Dedifferentiated amniotic fluid mesenchymal stem cell (primary cell): ENCODE measurements at regions not wholly inside any gene's neighbourhood (a gene's known extent, or its start where the extent isn't known, plus 50 kb on each side); places are given as distances from the start of the nearest gene placed in this dataset.

ENCODE experiments used
- DNase-seq: peaks from one replicate; pipeline ENCODE4 v3.0.0-alpha.2; 2016; ENCODE audit errors: extremely low spot score

DNA sequence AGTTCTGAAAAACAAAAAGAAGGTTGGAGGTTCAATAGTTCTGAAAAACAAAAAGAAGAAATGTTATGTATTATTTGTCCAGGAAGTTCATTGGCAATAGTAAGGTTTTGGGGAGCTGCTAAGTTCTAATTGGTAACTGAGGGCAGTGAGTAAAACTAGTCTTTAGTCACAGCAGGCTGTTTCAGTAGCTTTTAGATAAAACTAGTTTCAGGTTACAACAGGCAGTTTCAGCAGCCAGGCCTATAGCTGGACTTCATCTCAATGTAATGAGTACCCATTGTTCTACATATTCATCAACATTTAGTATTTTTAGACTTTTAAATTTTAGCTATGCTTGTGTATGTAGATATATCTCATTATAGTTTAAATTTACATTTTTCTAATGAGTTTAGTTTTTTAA lies 639.3 kb downstream of the TOX3 start:
- no peak for DNase-seq

DNA sequence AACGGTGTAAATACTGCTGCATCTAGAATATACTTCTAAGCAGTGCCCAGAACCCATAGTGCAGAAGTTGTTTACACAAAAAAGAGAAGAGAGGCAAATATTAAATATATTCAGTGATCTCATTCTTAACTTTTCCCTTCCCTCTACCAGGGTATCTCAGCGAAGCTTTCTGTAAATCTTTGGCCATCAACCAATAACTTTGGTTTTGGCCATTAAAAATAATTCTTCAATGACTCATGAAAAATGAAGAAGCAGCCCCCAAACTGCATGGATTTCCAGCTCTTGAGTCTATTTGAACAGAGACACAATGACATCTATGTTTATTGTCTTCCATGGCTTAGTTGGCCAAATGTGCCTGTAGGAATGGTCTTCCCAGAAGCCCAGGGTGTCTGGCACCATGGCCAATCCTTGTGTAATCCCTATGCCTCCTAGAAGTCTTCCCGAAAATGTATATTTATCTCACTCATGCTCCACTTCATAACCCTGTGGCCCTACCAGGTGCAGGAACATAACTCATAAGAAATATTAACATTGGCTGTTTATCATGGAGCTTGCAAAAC lies 646.6 kb downstream of the TOX3 start:
- no peak for DNase-seq

DNA sequence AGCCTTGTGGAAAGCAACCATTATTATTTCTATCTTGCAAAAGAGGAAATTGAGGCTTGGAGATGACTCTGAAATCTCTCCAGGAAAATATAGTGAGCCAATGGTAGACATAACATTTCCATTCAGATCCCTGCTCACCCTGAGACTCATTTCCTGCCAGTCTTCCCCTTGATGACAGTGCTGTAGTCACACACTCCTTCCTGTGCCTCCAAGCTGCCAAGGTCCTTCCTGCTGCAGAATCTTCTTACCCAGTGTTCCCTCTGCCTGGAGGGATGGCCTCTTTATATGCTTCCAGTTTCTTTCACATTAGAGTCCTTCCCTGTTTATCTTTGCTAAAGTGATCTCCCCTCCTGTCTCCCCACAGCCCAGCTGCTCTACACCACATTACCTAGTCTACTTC lies 648.1 kb downstream of the TOX3 start:
- DNase-seq, result no peak

DNA sequence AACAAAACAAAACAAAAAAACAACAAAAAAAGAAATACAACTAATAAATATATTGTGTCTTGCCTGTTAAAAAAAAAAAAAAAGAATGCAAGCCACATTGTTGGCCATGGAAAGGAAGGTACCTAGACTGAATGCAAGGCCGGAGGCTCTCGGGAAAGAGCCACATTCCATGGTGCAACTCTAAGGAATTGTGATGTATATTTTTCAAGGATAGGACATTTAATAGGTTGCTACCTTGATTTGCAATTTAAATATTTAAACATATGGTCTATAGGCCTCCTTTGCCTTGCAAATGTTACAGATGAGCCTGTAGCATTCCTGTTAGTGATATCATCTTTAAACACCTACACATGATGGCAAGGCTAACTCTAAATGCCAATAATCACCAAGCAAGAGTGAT lies 650.9 kb downstream of the TOX3 start:
- no peak for DNase-seq

DNA sequence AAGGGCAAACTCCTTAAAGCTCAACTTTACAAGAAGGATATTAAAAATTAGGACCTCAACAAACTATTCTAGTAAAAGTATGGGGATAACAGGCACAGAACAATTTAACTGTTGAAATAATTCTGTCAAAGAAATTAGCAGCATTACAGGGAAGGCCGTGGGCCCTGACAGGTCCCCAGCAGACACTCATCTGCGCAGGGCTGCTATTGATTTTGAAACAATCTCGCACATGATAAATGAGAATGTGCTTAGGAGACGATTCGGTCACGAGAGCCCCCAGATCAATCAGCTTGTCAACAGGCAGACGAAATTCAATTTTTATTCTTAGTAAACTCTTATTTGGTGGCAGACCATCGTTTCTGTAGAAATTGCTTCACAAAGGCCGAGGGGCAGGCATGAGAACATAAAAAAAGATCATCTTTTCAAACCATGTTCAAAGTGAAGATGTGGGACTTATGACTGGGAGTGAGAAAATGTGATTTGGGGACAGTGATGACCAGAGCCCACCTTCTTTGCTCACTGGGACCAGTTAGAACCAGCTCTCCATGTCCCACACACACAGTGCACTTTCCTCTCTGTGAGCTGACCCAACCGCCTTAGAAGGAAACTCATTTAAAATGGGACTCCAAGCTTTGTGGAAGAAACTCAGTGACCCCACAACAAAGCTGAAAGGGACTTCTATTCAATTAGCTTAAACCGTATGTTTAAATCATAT lies 654.5 kb downstream of the TOX3 start:
- DNase-seq, result no peak

DNA sequence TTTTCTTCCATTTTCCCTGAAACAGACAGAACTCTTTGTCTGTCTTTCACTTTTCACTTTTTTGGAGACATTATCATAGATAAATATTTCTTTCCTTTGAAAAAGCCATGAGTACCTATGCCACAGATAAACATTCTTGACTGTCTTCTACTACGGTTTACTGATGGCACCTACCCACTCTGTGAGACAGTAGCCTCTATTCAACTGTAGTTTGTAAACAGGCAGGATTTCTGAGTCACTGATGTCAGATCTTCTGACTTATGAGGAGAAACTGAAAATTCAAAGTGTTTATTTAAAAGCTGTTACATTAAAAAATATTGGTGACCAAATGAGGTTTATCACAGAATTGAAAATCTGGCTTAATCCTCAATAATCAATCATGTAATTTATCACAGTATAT lies 658.4 kb downstream of the TOX3 start:
- no peak for DNase-seq

DNA sequence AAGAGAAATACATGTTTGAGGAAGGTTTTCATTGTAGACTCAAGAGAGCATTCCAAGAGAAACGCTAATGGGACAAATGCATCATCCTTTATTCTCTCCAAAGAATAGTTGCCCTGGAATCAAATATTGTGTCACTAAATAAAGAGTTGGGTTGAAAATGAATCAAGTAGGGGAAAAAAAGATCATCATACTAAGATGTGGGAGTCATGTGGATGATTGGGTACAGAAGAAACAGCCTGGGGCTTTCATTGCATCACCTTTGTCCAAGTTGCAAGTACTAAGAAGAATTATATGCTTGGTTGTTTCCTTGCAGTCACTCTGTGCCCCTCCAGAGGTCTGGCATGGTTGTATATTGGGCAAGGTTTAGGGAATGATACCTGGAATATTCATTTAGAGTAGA lies 658.9 kb downstream of the TOX3 start:
- peak; percentile 35 for DNase-seq

DNA sequence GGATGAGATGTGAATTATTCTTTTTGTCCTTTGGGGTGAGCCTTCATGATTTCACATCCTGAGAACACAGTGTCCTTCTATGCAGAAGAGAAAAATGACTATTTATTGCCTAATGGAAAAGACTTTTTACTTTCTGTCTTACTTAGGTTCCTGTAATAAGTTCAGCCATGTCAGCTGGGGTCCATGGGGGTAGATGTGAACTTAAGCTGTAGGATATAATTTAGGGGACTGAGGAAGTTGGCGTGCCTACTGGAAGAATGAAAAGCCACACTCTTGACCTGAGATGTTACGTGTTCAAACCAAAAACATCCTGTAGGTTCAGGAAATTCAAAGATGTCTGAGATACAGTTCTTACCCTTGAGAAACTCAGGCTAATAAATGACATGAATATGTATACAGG lies 660.5 kb downstream of the TOX3 start:
- DNase-seq, result no peak

DNA sequence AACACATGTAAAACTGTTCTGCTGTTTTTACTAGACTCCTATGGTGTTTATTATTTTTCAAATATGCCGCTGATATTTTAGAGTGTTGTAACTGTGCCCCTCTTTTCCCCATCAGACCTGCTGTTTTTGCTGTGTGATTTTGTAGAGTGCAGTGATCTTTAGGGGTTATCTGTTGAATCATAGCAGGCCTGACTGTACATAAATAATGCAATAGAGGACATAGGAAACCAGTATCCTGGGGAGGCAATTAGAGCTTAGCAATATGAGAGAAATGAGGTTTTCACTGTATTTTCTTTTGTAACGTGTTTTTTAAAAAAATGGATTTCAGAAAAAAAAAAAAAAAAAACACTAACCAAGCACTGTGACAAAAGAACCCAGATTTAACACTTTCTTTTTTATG lies 662.2 kb downstream of the TOX3 start:
- DNase-seq, result no peak

DNA sequence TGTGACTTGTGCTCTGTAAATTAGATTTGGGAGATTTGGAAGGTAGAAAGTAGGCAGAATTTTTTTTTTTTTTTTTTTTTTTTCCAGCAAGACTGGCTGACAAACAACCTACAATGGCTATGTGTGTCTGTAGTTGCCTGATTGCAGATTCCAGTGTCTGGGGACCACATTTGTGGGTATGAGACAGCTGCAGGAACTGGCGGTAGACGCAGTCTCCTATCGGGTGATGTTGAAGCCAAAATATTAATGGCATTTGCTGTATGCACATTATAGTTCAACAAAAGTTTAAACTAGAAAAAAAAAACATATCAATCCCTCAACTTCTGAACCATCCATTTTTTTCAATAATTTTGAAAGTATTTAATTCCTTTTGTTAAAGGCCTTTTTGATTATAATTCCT lies 665.2 kb downstream of the TOX3 start:
- no peak for DNase-seq

DNA sequence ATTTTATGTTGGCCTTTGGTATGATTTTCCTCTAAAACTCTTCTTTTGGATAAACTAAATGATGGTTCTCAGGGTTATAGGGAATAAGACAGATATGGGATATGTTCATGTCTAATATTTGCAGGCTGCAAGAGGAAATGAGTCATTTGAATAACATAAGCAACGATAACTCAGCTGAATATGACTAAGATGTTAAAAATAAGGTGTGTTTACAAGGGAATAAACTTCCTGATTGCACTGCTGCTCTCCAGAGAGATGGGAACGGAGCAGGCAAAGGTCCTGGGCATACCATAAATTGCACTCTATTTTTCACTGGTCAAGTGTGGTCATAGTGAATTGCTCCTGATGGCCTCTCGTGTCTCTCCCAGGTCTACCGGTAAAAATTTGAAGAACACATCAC lies 666.2 kb downstream of the TOX3 start:
- DNase-seq, result peak; percentile 61

DNA sequence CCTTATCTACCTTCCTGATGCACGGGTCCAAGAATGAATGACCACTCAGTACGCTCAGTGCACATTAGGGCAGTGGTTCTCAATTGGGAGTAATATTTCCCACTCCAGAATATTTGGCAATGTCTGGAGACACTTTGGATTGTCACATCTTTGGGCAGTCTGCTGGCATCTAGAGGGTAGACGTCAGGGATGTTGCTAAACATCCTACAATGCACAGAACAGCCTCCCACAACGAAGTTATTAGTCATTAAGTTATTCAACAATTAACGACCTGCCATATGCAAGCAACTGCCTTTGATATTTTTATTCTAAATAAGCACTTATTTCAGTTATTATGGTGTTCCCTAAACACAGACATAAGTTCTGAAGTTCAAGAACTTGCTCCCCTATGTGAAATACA lies 669.3 kb downstream of the TOX3 start:
- DNase-seq, result no peak

DNA sequence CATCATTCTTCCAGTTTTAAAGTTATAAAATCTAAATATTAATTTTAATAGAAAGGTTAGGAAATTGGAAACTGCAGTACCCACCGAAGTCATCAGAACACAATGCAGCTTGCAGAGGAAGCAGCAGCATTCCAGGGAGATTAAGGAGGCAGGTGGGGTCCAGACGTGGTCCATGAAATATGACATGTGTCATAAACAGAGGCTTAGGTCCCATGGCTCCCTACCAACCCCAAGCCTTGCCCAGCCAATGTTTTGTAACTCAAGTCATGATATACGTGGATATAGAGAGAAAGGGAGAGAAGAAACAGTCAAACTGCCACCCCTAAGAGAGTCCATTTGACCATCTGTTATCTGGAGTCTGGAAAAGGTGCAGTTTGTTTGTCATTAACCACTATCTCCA lies 670.0 kb downstream of the TOX3 start:
- no peak for DNase-seq

DNA sequence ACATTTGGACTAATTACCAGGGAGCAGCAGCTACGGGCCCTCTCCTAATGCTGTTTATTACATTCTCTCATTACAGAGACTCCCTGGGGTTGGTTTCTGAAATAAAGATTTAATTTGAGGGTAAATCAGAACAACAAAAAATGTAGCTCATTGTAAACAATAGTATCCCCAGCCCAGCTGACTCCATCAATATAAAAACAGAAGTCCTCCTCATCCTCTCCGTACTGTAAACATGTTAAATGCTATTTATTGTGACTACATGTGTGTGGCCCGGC lies 670.4 kb downstream of the TOX3 start:
- no peak for DNase-seq

DNA sequence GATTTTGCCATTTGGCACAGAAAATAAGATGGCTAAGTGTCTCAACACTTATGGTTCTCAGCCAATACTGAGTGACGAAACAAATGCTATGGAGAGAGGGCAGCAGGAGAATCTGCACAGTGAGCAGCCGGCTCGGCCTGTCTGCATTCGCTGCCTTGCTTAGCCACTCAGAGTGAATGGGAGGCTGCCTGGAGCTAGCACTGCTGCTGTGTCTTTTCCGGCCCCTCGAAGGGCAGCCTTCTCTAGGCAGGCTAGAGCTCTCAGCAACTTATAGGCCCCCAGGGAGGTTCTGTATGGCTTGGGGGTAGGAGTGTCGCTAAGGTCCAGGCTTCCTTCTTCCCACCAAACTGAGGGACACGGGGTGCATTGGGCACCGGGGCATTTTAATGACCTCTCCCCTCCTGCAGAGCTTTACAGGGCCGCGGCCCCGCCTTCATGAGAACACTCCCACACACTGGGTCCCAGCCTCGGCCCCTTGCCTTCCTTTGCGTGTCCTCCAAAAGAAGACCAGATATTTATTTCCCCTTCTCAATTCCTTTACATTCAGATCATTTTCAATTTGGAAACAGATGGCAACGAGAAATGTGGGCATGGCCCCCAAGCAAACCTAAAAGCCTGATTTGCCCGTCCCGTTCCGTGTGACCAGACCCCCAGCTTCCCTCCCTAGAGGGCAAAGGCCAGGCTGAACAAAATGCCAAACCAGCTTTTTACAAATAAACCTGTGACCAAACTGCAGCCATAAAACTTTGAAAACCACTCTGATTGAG lies 670.9 kb downstream of the TOX3 start:
- no peak for DNase-seq

DNA sequence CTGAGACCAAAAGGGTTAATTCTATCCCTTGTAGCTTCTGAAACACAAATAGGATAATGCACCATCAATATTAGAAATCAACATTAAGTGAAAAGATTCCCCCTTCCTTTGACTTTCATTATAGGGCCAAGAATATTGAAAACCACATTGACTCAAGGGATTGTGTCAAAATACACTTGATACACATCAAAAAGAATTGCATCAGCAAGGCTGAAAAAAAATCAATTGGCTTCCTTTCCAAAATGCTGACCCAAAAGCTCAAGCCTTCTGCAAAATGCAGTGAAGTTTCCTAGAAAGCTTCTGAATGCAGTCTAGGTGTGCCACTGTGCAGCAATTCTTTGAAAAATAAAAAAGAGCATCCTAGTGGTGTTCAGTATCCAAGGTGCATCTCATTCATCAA lies 674.4 kb downstream of the TOX3 start:
- DNase-seq, result no peak

DNA sequence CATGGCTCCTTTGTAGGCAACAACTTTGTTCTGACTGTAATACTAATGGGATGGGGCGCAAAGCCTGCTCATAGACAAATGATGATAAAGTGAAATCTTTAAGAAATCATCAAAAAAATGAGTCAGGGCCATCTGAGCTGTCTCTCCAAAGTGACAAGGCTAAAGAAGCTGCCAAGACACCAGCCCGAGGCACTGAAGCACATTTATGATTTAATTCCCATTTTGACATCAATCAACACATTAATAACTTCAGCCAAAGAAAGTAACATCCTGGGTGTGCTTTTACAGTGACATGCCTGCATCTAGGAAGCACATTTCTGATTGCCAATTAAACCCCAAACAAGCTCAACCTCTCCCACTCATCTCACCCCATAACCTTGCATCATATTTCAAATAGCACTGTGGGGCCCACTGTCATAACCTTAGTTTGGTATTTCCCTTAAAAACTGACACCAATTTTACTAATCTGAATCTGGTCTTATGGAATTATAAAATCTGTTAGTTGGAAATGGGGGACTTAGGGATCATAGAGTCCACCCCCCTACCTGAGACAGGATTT lies 676.6 kb downstream of the TOX3 start:
- DNase-seq, result no peak

DNA sequence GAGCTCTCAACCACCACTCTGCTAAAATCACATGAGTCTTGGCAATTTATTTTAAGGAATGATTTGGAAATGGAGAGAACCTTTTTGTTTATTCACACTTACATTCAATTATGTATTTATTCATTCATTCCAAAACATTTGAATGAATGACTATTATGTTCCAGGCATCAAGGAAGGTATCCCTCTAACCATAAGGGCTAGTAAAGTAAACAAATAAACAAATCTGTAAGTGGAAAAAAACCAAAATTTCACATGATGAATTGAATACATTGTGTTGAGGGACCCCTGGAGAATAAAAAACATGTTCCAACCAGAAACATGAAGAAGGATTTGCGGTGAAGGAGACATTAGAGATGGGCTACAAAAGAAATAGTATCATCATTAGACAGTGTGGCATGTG lies 677.8 kb downstream of the TOX3 start:
- DNase-seq, result no peak

DNA sequence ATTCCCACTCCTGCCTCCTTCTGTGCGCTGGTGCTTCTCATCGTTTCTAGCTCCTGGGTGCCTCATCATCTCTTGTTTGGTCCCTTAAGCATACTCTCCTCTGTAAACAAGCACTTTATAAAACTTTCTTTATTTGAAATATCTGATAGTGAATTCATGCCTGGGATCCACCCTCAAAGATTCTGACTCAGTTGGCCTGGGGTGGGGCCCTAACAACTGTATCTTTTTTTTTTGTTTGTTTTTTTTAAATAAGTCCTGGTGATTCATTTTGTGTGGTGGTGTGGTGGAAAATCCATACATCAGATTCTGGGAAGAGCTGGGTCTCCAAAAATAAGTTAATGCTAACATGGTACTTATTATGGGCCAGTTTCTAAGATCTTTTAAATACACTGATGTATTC lies 678.3 kb downstream of the TOX3 start:
- no peak for DNase-seq

DNA sequence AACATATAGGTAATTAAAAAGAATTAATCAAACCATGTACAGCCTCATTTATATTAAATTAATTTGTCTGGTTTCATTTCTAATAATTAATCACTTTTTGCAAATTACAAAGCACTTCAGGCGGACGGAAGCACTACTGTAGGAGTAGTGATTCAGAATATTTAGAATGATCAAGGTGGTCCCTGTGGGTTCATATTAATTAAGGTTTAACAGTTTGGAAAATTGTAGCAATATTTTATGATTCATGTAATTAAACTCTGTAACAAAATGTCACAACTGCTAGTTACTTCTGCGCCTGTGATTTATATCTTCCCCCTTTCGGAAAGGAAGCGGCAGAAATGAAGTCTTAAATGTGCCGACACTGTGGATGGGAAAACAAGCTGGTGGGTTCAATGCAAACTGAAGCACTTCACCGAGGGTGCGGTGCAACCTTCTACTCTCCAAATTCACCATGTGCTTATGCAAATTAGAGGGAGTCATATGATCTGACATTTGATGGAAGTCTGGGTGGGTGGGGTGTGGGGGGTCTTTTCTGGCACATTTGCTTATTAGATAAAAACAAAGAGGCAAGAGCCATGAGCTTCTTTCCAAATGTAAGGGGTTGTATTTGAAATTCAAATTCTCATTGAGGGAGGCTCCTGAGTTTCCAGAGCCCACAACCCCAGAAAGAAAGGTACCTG lies 679.4 kb downstream of the TOX3 start:
- no peak for DNase-seq

DNA sequence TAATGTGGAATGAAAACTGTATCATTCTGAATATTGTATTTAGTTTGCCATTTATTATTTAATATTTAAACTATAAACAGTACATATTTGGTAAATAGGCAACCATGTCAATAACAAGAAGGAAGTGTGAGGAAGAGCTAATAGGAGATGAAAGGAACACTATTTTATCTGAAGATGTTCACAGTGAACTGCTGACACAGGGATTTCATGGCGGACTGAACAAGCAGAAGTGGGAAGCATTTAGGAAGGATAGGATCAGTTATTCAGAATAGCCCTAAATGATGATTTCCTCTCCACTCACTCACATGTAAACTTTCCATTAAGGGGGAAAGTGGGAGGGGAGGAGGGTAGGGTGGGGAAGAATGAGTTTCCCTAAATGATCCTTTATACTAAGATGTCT lies 682.4 kb downstream of the TOX3 start:
- DNase-seq, result no peak

DNA sequence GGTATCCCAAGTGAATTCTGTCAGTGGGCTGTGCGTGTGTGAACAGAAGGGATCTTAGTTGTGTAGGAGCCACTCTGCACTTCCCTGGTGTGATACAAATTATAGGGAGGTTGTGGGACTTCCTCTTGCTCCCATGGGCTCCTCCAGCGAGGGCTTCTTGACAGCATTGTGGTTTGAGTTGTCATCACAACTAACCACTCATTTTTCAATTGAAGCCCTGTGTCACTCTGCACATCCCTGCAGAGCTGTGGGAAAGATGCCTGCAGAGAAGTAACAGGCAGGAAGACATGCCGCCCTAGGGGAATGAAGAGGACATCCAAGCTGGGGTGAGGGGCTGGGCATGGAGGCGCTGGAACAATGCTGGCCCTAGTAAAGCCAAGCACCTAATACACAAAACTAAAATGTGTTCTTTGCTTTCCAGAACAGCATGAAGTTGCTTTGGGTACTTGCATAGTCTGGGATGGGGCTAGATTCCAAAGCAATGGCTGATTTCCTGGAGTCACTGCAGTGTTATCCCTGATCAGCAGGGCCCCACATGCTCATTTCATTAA lies 692.5 kb downstream of the TOX3 start:
- DNase-seq, result no peak
